Thyroid gland (tissue), 4 donors: ENCODE measurements at regions not wholly inside any gene's neighbourhood (a gene's known extent, or its start where the extent isn't known, plus 50 kb on each side); places are given as distances from the start of the nearest gene placed in this dataset.

Experiments
- POLR2A ChIP-seq, 2 donors: fragments of 450-650 bp; IDR thresholded peaks; one replicate each; pipeline ENCODE4 v1.6.1; 2017; ENCODE audit warnings: antibody characterized with exemption in 2 of 2, mild to moderate bottlenecking in 2 of 2, moderate library complexity in 1 of 2
- TF ChIP-seq, protein P1 (sequence below), 6 experiments: fragments of 200-600 bp in 3 of 6; fragments of 450-650 bp in 3 of 6; sonication (generic) in 3 of 6; IDR thresholded peaks; one replicate each; pipeline ENCODE4 v1.5.1; 2016 to 2019; ENCODE audit warnings: antibody characterized with exemption in 6 of 6, mild to moderate bottlenecking in 2 of 6, inconsistent platforms in 1 of 6, moderate library complexity in 1 of 6

DNA sequence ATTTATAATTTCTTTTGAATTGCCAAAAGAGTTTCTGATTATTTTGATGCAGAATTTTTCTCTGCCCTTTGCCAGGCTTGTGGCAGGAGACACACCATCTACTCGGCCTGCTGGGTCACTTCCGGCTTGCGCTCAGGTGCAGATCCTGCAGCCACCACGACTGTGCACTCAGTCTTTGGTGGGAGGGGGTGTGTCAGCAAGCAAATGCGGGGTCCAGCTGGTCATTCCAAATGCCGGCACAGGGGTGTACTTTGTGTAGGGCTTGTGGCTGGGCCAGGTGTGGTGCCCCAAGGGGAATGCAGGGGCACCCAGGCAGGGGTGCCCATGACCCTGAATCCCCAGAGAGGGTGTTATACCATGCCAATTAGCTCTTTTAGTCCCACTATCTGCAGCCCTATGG, 673.0 kb downstream of the TLL1 start:
- TF ChIP-seq, protein P1, sequence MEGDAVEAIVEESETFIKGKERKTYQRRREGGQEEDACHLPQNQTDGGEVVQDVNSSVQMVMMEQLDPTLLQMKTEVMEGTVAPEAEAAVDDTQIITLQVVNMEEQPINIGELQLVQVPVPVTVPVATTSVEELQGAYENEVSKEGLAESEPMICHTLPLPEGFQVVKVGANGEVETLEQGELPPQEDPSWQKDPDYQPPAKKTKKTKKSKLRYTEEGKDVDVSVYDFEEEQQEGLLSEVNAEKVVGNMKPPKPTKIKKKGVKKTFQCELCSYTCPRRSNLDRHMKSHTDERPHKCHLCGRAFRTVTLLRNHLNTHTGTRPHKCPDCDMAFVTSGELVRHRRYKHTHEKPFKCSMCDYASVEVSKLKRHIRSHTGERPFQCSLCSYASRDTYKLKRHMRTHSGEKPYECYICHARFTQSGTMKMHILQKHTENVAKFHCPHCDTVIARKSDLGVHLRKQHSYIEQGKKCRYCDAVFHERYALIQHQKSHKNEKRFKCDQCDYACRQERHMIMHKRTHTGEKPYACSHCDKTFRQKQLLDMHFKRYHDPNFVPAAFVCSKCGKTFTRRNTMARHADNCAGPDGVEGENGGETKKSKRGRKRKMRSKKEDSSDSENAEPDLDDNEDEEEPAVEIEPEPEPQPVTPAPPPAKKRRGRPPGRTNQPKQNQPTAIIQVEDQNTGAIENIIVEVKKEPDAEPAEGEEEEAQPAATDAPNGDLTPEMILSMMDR (IDR thresholded peaks at IDR 0.05), result no peak
- no peak for TF ChIP-seq POLR2A (IDR thresholded peaks at IDR 0.05)
